SK-N-SH (cell line): ENCODE measurements at regions not wholly inside any gene's neighbourhood (a gene's known extent, or its start where the extent isn't known, plus 50 kb on each side); places are given as distances from the start of the nearest gene placed in this dataset.

Experiments used
- CTCF ChIA-PET: fragments of 300-600, 350-600 bp; formaldehyde crosslinking; extraction: SDS; loops from one replicate; lab custom pipeline; 2021; lab: Yijun Ruan, JAX
- POLR2A ChIA-PET: fragments of 350-600 bp; sonication (Branson Sonifier 250); formaldehyde crosslinking; extraction: SDS; loops from one replicate; lab custom pipeline; 2020; ENCODE audit warnings: antibody characterized with exemption, inconsistent platforms; lab: Yijun Ruan, JAX
- DNase-seq: peaks from one replicate; pipeline ENCODE4 v3.0.0; 2012
- H2AFZ ChIP-seq: fragments of 200-600 bp; sonication (generic); 2 replicates; pipeline ENCODE4 v1.8.1; 2016; ENCODE audit warnings: antibody characterized with exemption, mild to moderate bottlenecking, low read depth
- H3F3A ChIP-seq: fragments of 200-600 bp; sonication (generic); replicated peaks from 2 replicates; pipeline ENCODE3; 2016; ENCODE audit warnings: antibody characterized with exemption, mild to moderate bottlenecking; ENCODE audit not compliant: insufficient read depth
- H3K27ac ChIP-seq, 2 experiments: fragments of 200-500 bp in 1 of 2; fragments of 200-600 bp in 1 of 2; sonication (Bioruptor generic) in 1 of 2; sonication (generic), shearing (Covaris generic) in 1 of 2; 2 replicates each; pipeline versions ENCODE4 v1.5.1 to v1.6.1; 2014 to 2016; ENCODE audit warnings: low read depth in 2 of 2, inconsistent platforms in 1 of 2, low read length in 1 of 2, mild to moderate bottlenecking in 1 of 2, mixed read lengths in 1 of 2
- H3K27me3 ChIP-seq: fragments of 200-600 bp; sonication (generic), shearing (Covaris generic); 2 replicates; pipeline ENCODE4 v1.6.1; 2016; ENCODE audit warnings: mixed run types; ENCODE audit not compliant: insufficient read depth
- H3K36me3 ChIP-seq, 2 experiments: fragments of 200-500 bp in 1 of 2; fragments of 200-600 bp in 1 of 2; sonication (Bioruptor generic) in 1 of 2; sonication (generic) in 1 of 2; replicated peaks in 1 of 2; 2 replicates each; pipeline versions ENCODE3 to v1.5.1; 2014 to 2016; ENCODE audit warnings: low read length in 1 of 2, mild to moderate bottlenecking in 1 of 2; ENCODE audit not compliant: insufficient read depth in 2 of 2, control insufficient read depth in 1 of 2
- H3K4me1 ChIP-seq, 2 experiments: fragments of 200-500 bp in 1 of 2; fragments of 200-600 bp in 1 of 2; sonication (Bioruptor generic) in 1 of 2; sonication (generic), shearing (Covaris generic) in 1 of 2; 2 replicates each; pipeline versions ENCODE4 v1.5.1 to v1.6.1; 2014 to 2016; ENCODE audit warnings: low read depth in 1 of 2, low read length in 1 of 2, mixed run types in 1 of 2; ENCODE audit not compliant: insufficient read depth in 2 of 2, control insufficient read depth in 1 of 2
- H3K4me2 ChIP-seq: fragments of 200-600 bp; sonication (generic), shearing (Covaris generic); 2 replicates; pipeline ENCODE4 v1.6.1; 2017; ENCODE audit warnings: mixed run types
- H3K4me3 ChIP-seq, 2 experiments: fragments of 200-500 bp in 1 of 2; fragments of 200-600 bp in 1 of 2; sonication (Bioruptor generic) in 1 of 2; sonication (generic), shearing (Covaris generic) in 1 of 2; 2 replicates each; pipeline versions ENCODE4 v1.5.1 to v1.8.1; 2014 to 2016; ENCODE audit warnings: low read depth in 2 of 2, inconsistent platforms in 1 of 2, low read length in 1 of 2, mild to moderate bottlenecking in 1 of 2, mixed read lengths in 1 of 2, moderate library complexity in 1 of 2
- H3K79me2 ChIP-seq: fragments of 200-600 bp; sonication (generic); 2 replicates; pipeline ENCODE4 v1.8.1; 2017; ENCODE audit warnings: mild to moderate bottlenecking; ENCODE audit not compliant: insufficient read depth
- H3K9ac ChIP-seq: fragments of 200-600 bp; sonication (generic); 2 replicates; pipeline ENCODE4 v1.6.1; 2017; ENCODE audit warnings: mixed run types
- H3K9me2 ChIP-seq: fragments of 200-600 bp; sonication (generic); 2 replicates; pipeline ENCODE4 v1.6.1; 2017; ENCODE audit warnings: mixed run types
- H3K9me3 ChIP-seq: fragments of 200-600 bp; sonication (generic); 2 replicates; pipeline ENCODE4 v1.6.1; 2017; ENCODE audit warnings: mixed run types, mild to moderate bottlenecking, moderate library complexity
- H4K20me1 ChIP-seq: fragments of 200-600 bp; sonication (generic); 2 replicates; pipeline ENCODE4 v1.6.1; 2017; ENCODE audit warnings: mild to moderate bottlenecking, mixed run types; ENCODE audit not compliant: insufficient read depth
- CHD2 ChIP-seq: fragments of 150-350 bp; IDR thresholded peaks from 2 replicates; pipeline ENCODE4 v1.6.1; 2018; ENCODE audit warnings: low read length; ENCODE audit not compliant: partially characterized antibody
- FOSL2 ChIP-seq: IDR thresholded peaks from 2 replicates; pipeline ENCODE4 v1.4.0; 2012; ENCODE audit warnings: low read depth, mild to moderate bottlenecking, moderate library complexity, borderline replicate concordance
- GABPA ChIP-seq: IDR thresholded peaks from 2 replicates; pipeline ENCODE4 v1.4.0; 2012; ENCODE audit warnings: low read depth, mild to moderate bottlenecking
- JUND ChIP-seq: IDR thresholded peaks from 2 replicates; pipeline ENCODE4 v1.4.0; 2012
- MEF2A ChIP-seq: IDR thresholded peaks from 2 replicates; pipeline ENCODE4 v1.4.0; 2012; ENCODE audit warnings: low read depth, borderline replicate concordance
- NFIC ChIP-seq: IDR thresholded peaks from 2 replicates; pipeline ENCODE4 v1.4.0; 2012; ENCODE audit warnings: borderline replicate concordance
- NRF1 ChIP-seq: IDR thresholded peaks from 2 replicates; pipeline ENCODE4 v1.6.1; 2012; ENCODE audit warnings: low read depth, mild to moderate bottlenecking, low read length
- POLR2AphosphoS5 ChIP-seq: IDR thresholded peaks from 2 replicates; pipeline ENCODE4 v1.6.1; 2012; ENCODE audit warnings: low read depth, low read length
- RCOR1 ChIP-seq: fragments of 150-350 bp; IDR thresholded peaks from 2 replicates; pipeline ENCODE4 v1.6.1; 2017; ENCODE audit warnings: antibody characterized with exemption, low read length
- RFX5 ChIP-seq: IDR thresholded peaks from 2 replicates; pipeline ENCODE4 v1.6.1; 2012; ENCODE audit warnings: mild to moderate bottlenecking, improper control_type of control experiment, low read length
- RXRA ChIP-seq: IDR thresholded peaks from 2 replicates; pipeline ENCODE4 v1.4.0; 2012; ENCODE audit warnings: low read depth, mild to moderate bottlenecking, borderline replicate concordance
- TAF1 ChIP-seq: IDR thresholded peaks from 2 replicates; pipeline ENCODE4 v1.6.1; 2012; ENCODE audit warnings: low read depth, mild to moderate bottlenecking, low read length, moderate library complexity, borderline replicate concordance
- TCF12 ChIP-seq: IDR thresholded peaks from 2 replicates; pipeline ENCODE4 v1.4.0; 2012
- YY1 ChIP-seq: IDR thresholded peaks from 2 replicates; pipeline ENCODE4 v1.4.0; 2012; ENCODE audit warnings: low read depth, mild to moderate bottlenecking
- WGBS: methylation state at CpG from one replicate; pipeline ENCODE4 v1.1.6; 2017; ENCODE audit warnings: low lambda C conversion rate; 5-methylcytosine and 5-hydroxymethylcytosine counted together
- TF ChIP-seq, protein P1 (sequence below): IDR thresholded peaks from 2 replicates; pipeline ENCODE4 v1.4.0; 2012; ENCODE audit warnings: low read depth
- TF ChIP-seq, protein P2 (sequence below): fragments of 150-350 bp; IDR thresholded peaks from 2 replicates; pipeline ENCODE4 v1.6.1; 2016; ENCODE audit warnings: mild to moderate bottlenecking, low read depth, low read length
- TF ChIP-seq, protein P3 (sequence below): fragments of 200-600 bp; sonication (generic); IDR thresholded peaks from 2 replicates; pipeline ENCODE4 v1.6.1; 2017; ENCODE audit warnings: antibody characterized with exemption, mild to moderate bottlenecking, moderate library complexity
- TF ChIP-seq, protein P4 (sequence below): fragments of 150-350 bp; IDR thresholded peaks from 2 replicates; pipeline ENCODE4 v1.6.1; 2017; ENCODE audit warnings: antibody characterized with exemption, low read length, low read depth, borderline replicate concordance
- TF ChIP-seq, protein P5 (sequence below): IDR thresholded peaks from 2 replicates; pipeline ENCODE4; 2012
- TF ChIP-seq, protein P6 (sequence below): IDR thresholded peaks from 2 replicates; pipeline ENCODE4 v1.4.0; 2012; ENCODE audit warnings: low read depth, borderline replicate concordance

DNA sequence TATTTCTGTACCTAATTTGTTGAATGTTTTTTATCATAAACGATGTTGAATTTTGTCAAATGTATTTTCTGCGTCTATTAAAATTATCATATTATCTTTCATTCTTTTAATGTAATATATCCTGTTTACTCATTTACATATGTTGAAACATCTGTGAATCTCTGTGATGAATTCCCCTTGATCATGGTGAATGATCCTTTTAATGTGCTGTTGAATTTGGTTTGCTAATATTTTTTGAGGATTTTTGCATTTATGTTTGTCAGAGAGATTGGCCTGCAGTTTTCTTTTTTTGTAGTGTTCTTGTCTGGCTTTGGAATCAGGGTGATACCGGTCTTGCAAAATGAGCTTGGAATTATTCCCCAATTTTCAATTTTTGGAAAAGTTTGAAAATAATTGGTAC lies 569.3 kb upstream of the CCDC179 start:
- Histone ChIP-seq H3K79me2 (no peaks in the 10 kb centered on the region), H3K4me3 (no peak overlapping the region), H3K4me1 (peaks cover 0 to 5% of the 10 kb centered on the region in 2 experiments; a peak in 1 of 4 replicates), H4K20me1 (no peaks in the 10 kb centered on the region), H3K27ac (no peak overlapping the region), H3K27me3 (no peaks in the 10 kb centered on the region), H3K9me3 (no peaks in the 10 kb centered on the region; the same call in 1 of the 2 replicates), H3K36me3 (no peaks in the 10 kb centered on the region), H3F3A (no peaks in the 10 kb centered on the region), H3K9me2 (no peaks in the 10 kb centered on the region), H3K4me2 (no peak overlapping the region), H2AFZ (no peak overlapping the region), H3K9ac (no peak overlapping the region)
- WGBS, result 60% methylated on average over 3 of the region's 3 CpGs
- POLR2A ChIA-PET, result no interaction called here
- TF ChIP-seq, protein P1, sequence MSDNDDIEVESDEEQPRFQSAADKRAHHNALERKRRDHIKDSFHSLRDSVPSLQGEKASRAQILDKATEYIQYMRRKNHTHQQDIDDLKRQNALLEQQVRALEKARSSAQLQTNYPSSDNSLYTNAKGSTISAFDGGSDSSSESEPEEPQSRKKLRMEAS, result no peak
- TF ChIP-seq FOSL2, result no peak
- no peak for TF ChIP-seq CHD2
- TF ChIP-seq, protein P2, sequence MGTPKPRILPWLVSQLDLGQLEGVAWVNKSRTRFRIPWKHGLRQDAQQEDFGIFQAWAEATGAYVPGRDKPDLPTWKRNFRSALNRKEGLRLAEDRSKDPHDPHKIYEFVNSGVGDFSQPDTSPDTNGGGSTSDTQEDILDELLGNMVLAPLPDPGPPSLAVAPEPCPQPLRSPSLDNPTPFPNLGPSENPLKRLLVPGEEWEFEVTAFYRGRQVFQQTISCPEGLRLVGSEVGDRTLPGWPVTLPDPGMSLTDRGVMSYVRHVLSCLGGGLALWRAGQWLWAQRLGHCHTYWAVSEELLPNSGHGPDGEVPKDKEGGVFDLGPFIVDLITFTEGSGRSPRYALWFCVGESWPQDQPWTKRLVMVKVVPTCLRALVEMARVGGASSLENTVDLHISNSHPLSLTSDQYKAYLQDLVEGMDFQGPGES, result no peak
- TF ChIP-seq NRF1, result no peak
- no peak for TF ChIP-seq JUND
- no peak for TF ChIP-seq RFX5
- no peak for TF ChIP-seq NFIC
- TF ChIP-seq, protein P3, sequence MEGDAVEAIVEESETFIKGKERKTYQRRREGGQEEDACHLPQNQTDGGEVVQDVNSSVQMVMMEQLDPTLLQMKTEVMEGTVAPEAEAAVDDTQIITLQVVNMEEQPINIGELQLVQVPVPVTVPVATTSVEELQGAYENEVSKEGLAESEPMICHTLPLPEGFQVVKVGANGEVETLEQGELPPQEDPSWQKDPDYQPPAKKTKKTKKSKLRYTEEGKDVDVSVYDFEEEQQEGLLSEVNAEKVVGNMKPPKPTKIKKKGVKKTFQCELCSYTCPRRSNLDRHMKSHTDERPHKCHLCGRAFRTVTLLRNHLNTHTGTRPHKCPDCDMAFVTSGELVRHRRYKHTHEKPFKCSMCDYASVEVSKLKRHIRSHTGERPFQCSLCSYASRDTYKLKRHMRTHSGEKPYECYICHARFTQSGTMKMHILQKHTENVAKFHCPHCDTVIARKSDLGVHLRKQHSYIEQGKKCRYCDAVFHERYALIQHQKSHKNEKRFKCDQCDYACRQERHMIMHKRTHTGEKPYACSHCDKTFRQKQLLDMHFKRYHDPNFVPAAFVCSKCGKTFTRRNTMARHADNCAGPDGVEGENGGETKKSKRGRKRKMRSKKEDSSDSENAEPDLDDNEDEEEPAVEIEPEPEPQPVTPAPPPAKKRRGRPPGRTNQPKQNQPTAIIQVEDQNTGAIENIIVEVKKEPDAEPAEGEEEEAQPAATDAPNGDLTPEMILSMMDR, result no peak
- TF ChIP-seq, protein P4, sequence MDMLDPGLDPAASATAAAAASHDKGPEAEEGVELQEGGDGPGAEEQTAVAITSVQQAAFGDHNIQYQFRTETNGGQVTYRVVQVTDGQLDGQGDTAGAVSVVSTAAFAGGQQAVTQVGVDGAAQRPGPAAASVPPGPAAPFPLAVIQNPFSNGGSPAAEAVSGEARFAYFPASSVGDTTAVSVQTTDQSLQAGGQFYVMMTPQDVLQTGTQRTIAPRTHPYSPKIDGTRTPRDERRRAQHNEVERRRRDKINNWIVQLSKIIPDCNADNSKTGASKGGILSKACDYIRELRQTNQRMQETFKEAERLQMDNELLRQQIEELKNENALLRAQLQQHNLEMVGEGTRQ, result no peak
- TF ChIP-seq GABPA, result no peak
- TF ChIP-seq TAF1, result no peak
- TF ChIP-seq YY1, result no peak
- DNase-seq, result no peak
- CTCF ChIA-PET, result interaction anchor here (0.6 kb wide), 1 partner anchor 945 kb away, joined by 3 read pairs; no protein-coding TSS in a partner anchor

DNA sequence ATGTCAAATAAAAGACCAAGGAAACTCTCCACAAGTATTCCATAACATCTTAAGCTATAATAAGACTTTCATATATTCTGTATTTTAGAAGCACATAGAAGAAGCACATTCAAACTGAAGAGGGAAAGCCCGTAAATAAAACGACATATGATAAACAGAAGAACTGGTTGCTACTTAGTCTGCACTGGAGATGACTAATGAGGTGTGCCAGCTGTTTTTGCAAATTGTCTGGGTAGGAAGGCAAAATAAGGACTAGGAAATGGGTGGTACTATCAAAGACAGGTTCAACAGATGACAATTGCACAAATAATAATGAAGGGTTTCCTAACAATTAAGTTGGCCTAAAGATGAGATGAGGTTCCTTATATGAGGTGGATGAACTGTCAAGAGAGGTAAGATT lies 593.2 kb upstream of the CCDC179 start:
- ChIA-PET CTCF (no interaction called here), POLR2A (no interaction called here)
- TF ChIP-seq, protein P1, result no peak
- TF ChIP-seq TCF12 (no peak), MEF2A (no peak), RCOR1 (no peak), POLR2AphosphoS5 (no peak), RXRA (no peak)
- TF ChIP-seq, protein P5, sequence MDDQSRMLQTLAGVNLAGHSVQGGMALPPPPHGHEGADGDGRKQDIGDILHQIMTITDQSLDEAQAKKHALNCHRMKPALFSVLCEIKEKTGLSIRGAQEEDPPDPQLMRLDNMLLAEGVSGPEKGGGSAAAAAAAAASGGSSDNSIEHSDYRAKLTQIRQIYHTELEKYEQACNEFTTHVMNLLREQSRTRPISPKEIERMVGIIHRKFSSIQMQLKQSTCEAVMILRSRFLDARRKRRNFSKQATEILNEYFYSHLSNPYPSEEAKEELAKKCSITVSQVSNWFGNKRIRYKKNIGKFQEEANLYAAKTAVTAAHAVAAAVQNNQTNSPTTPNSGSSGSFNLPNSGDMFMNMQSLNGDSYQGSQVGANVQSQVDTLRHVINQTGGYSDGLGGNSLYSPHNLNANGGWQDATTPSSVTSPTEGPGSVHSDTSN, result no peak
- TF ChIP-seq, protein P6, sequence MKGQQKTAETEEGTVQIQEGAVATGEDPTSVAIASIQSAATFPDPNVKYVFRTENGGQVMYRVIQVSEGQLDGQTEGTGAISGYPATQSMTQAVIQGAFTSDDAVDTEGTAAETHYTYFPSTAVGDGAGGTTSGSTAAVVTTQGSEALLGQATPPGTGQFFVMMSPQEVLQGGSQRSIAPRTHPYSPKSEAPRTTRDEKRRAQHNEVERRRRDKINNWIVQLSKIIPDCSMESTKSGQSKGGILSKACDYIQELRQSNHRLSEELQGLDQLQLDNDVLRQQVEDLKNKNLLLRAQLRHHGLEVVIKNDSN, result no peak
- H3K9me3 ChIP-seq, result no peaks in the 10 kb centered on the region
- H3K9me2 ChIP-seq, result no peaks in the 10 kb centered on the region
- H3K36me3 ChIP-seq, result no peaks in the 10 kb centered on the region
- no peak overlapping the region for H2AFZ ChIP-seq
- no peak for DNase-seq
- WGBS, result 89% methylated on average over 2 of the region's 2 CpGs
- H4K20me1 ChIP-seq, result no peaks in the 10 kb centered on the region
- no peak overlapping the region for H3K27ac ChIP-seq
- H3K9ac ChIP-seq, result no peak overlapping the region
- H3K4me2 ChIP-seq, result no peak overlapping the region
- no peaks in the 10 kb centered on the region for H3F3A ChIP-seq
- no peaks in the 10 kb centered on the region for H3K27me3 ChIP-seq
- no peak overlapping the region for H3K4me3 ChIP-seq
- H3K4me1 ChIP-seq, result no peaks in the 10 kb centered on the region
- H3K79me2 ChIP-seq, result no peaks in the 10 kb centered on the region
